ENCODE measurements at regions not wholly inside any gene's neighbourhood (a gene's known extent, or its start where the extent isn't known, plus 50 kb on each side); places are given as distances from the start of the nearest gene placed in this dataset.

DNA sequence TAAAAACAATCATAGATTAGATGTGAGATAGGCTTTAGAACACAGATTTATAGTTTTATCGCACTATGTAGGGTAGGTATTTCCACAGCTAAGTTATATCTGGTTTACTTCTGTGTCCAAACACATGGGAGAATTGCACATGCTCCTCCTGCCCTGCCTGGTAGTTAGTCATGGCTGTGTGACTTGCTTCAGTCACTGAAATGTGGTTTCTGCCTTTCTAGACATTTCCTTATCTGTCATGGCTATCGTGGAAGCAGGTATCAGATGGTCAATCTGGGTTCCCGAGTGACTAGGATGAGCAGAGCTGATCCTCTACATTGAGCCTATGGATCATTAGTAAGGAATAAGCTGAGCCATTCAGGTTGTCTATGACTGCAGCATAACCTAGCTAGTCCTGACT lies 117.8 kb upstream of the GMDS start:
- H3K9me3 ChIP-seq (replicated peaks in 1 of 3): no peaks in the 10 kb centered on the region
- no peak for DNase-seq
- intact Hi-C loops (cut with DNase I): no loop called here
- no peaks in the 10 kb centered on the region for H3K27me3 ChIP-seq
- no peak overlapping the region for H3K4me3 ChIP-seq
- no peak overlapping the region for H3K27ac ChIP-seq
- WGBS, 4 donors: 45 to 85% (median 53%) methylated on average over 3 of the region's 3 CpGs
- H3K36me3 ChIP-seq (replicated peaks in 1 of 2): no peaks in the 10 kb centered on the region
- TF ChIP-seq, protein P1, sequence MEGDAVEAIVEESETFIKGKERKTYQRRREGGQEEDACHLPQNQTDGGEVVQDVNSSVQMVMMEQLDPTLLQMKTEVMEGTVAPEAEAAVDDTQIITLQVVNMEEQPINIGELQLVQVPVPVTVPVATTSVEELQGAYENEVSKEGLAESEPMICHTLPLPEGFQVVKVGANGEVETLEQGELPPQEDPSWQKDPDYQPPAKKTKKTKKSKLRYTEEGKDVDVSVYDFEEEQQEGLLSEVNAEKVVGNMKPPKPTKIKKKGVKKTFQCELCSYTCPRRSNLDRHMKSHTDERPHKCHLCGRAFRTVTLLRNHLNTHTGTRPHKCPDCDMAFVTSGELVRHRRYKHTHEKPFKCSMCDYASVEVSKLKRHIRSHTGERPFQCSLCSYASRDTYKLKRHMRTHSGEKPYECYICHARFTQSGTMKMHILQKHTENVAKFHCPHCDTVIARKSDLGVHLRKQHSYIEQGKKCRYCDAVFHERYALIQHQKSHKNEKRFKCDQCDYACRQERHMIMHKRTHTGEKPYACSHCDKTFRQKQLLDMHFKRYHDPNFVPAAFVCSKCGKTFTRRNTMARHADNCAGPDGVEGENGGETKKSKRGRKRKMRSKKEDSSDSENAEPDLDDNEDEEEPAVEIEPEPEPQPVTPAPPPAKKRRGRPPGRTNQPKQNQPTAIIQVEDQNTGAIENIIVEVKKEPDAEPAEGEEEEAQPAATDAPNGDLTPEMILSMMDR (IDR thresholded peaks at IDR 0.05): no peak
- no peak for TF ChIP-seq POLR2A (IDR thresholded peaks at IDR 0.05)
- H3K4me1 ChIP-seq (replicated peaks in 1 of 2): no peaks in the 10 kb centered on the region

DNA sequence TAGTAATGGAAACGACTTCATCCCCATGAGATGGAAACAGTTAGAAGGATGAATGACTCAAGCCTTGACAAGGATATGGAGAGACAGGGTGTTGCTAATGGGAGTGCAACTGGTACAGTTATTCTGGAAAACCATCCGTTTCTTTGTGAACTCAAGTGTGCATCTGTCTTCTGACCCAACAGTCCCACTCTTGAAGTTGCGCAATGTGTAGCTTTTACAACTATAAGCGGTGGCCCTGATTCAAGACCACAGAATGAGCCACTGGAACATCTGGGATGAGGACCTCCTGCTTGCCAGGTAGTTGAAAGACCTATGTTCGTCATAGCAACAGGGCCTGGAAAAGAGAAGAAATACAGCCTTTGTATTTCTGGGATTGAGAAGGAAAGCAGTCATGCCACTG lies 115.8 kb upstream of the GMDS start:
- Histone ChIP-seq H3K4me3 (no peak overlapping the region), H3K36me3 (replicated peaks in 1 of 2) (no peaks in the 10 kb centered on the region), H3K27ac (no peak overlapping the region), H3K27me3 (no peaks in the 10 kb centered on the region), H3K9me3 (replicated peaks in 1 of 3) (no peaks in the 10 kb centered on the region), H3K4me1 (replicated peaks in 1 of 2) (no peaks in the 10 kb centered on the region)
- 94 to 97% (median 96%) methylated on average over 5 of the region's 5 CpGs for WGBS, 4 donors
- no peak for DNase-seq
- intact Hi-C loops (cut with DNase I): no loop called here
- TF ChIP-seq, protein P1 (IDR thresholded peaks at IDR 0.05): no peak
- no peak for TF ChIP-seq POLR2A (IDR thresholded peaks at IDR 0.05)

DNA sequence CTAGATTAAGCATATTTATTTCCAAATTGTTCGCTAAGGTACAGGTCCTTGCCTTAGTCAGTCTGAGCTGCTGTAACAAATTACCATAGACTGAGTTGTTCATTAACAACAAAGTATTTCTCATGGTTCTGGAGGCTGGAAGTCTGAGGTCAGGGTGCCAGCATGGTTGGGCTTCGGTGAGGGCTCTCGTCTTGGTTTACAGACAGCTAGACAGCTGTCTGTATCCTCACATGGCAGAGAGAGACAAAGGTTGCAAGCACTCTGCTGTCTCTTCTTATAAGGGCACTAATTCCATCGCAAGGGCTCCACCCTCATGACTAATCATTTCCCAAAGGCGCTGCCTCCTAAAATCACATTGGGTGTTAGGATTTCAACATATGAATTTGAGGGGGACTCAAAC lies 115.3 kb upstream of the GMDS start:
- Histone ChIP-seq H3K4me1 (replicated peaks in 1 of 2) (no peaks in the 10 kb centered on the region), H3K27me3 (no peaks in the 10 kb centered on the region), H3K36me3 (replicated peaks in 1 of 2) (no peaks in the 10 kb centered on the region), H3K4me3 (no peak overlapping the region), H3K9me3 (replicated peaks in 1 of 3) (no peaks in the 10 kb centered on the region), H3K27ac (no peak overlapping the region)
- TF ChIP-seq, protein P1 (IDR thresholded peaks at IDR 0.05): no peak
- no peak for TF ChIP-seq POLR2A (IDR thresholded peaks at IDR 0.05)
- DNase-seq: no peak
- intact Hi-C loops (cut with DNase I): no loop called here
- 96 to 99% (median 98%) methylated on average over 5 of the region's 5 CpGs for WGBS, 4 donors

DNA sequence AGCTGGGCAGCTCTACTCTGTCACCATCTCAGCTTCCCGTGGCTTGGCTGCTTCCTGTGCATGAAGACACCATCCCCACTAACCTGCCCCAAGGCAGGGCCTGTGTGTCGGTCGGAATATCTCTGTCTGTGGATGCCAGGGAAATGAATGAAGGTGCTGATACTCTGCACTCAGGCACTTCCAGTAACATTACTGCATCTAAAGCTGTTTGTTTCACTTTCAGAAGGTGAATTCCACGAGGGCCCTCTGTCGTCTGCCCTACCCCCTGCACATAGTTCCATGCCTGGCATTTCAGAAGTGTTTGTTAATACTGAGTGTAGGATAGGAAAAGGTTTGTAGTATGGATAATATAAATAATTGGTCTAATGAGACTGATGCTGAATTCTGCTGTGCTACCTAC lies 114.7 kb upstream of the GMDS start:
- 84 to 99% (median 86%) methylated on average over 4 to 5 of the region's 5 CpGs for WGBS, 4 donors
- H3K36me3 ChIP-seq (replicated peaks in 1 of 2): no peaks in the 10 kb centered on the region
- no peaks in the 10 kb centered on the region for H3K4me1 ChIP-seq (replicated peaks in 1 of 2)
- TF ChIP-seq, protein P1 (IDR thresholded peaks at IDR 0.05): no peak
- TF ChIP-seq POLR2A (IDR thresholded peaks at IDR 0.05): no peak
- H3K4me3 ChIP-seq: no peak overlapping the region
- intact Hi-C loops (cut with DNase I): no loop called here
- no peak for DNase-seq
- H3K9me3 ChIP-seq (replicated peaks in 1 of 3): no peaks in the 10 kb centered on the region
- no peaks in the 10 kb centered on the region for H3K27me3 ChIP-seq
- H3K27ac ChIP-seq: no peak overlapping the region

Data from adrenal gland (tissue), 9 donors.